WI38 (cell line): ENCODE measurements at regions not wholly inside any gene's neighbourhood (a gene's known extent, or its start where the extent isn't known, plus 50 kb on each side); places are given as distances from the start of the nearest gene placed in this dataset.

Source experiments
- H3K4me3 ChIP-seq: 2 replicates; pipeline ENCODE4 v1.5.1; 2011; ENCODE audit warnings: low read depth, mild to moderate bottlenecking, control low read depth, low read length
- TF ChIP-seq, protein P1 (sequence below): IDR thresholded peaks from 2 replicates; pipeline ENCODE4 v1.5.1; 2012; ENCODE audit warnings: low read depth, mild to moderate bottlenecking, control low read depth, low read length

DNA sequence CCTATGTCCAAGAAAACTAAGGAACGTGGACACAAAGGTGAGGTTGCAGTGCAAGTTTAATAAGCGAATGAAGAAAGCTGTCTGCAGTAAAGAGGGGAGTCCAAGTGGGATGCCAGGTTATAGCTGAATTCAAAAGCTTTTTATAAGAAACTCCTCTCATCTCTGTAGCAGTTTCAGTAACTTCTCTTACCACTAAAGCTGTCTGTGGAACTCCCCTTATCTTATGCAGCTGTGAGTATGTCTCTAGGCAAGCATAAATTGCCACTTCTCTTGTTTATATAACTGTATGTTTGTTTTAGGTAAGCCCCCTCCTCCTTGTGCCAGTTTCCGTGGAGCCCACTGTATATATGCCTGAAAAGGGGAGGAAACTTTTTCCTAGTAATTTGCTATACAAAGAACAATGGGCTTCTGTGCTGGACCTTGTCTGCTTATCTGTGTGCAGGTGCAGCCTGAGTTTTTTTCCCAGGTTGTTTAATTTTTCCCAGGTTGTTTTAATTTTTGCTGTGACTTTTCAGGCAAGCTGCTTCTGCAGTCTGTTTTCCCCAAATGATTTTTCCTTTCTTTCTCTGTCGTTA, 875.1 kb upstream of the EPHA6 start:
- TF ChIP-seq, protein P1, sequence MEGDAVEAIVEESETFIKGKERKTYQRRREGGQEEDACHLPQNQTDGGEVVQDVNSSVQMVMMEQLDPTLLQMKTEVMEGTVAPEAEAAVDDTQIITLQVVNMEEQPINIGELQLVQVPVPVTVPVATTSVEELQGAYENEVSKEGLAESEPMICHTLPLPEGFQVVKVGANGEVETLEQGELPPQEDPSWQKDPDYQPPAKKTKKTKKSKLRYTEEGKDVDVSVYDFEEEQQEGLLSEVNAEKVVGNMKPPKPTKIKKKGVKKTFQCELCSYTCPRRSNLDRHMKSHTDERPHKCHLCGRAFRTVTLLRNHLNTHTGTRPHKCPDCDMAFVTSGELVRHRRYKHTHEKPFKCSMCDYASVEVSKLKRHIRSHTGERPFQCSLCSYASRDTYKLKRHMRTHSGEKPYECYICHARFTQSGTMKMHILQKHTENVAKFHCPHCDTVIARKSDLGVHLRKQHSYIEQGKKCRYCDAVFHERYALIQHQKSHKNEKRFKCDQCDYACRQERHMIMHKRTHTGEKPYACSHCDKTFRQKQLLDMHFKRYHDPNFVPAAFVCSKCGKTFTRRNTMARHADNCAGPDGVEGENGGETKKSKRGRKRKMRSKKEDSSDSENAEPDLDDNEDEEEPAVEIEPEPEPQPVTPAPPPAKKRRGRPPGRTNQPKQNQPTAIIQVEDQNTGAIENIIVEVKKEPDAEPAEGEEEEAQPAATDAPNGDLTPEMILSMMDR, result no peak
- no peak overlapping the region for H3K4me3 ChIP-seq

DNA sequence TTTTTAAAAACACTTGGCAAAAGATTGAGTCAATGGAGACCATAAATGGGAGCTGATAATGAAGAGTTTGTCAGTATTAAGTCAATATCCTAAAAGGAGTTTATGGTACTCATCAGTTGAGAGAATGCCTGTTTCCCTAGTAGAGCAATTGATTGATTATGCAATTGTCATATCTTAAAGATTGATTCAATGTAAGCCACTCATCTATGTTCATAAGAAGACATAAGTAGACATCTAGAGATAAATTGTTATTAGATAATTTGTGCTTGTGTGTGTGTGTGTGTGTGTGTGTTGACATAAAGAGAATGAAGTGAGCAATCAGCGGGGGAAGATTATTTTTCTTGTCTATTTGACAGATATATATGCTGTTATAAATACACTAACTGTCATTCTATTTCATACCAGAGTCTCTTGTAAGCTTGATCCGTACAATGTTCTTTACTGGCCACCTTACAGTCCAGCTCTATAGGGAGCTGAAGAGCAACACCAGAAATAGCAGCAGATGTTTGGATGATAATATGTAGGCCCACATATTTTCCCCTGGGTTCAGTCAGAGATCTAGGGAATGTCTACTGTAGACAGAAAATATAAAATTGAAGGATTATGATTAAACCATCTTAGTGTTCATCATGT, 848.6 kb upstream of the EPHA6 start:
- H3K4me3 ChIP-seq, result no peak overlapping the region
- TF ChIP-seq, protein P1, result no peak

DNA sequence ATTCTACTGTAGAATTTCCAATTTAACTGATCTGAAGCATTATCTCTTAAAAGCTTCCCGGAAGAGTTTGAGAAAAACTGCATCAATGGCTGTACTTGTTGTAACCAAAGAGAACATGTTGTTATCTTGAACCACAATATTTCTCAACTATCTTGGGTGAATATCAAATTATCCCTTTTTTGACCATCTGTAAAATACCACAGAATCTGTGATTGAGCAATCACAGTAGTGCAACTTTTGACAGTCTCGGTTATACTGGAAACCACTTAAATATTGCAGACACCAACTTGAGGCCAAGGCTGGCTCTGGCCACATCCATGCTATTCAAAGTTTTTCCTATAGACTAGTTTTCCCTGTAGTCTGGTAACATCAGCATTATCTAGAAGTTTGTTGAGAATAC, 842.8 kb upstream of the EPHA6 start:
- TF ChIP-seq, protein P1, result no peak
- H3K4me3 ChIP-seq, result no peak overlapping the region

DNA sequence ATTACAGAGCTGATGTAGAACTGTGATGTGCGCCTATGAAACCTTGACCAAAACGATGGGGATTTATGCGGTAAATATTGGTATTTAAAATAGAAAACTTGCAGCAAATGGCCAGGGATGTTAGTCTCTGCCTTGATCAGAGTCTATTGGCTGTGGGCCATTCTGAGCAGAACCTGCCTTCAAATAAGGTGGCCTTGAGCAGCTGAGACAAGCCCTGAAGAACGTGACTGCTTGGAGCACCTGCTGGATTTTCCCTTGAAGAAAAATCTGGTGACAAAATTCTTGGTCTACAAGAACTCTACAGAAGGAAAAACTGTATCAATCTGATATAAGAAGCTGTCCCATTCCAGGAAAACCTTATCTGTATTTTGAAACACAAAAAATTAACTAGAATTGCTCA, 820.1 kb upstream of the EPHA6 start:
- TF ChIP-seq, protein P1, result no peak
- H3K4me3 ChIP-seq, result no peak overlapping the region

DNA sequence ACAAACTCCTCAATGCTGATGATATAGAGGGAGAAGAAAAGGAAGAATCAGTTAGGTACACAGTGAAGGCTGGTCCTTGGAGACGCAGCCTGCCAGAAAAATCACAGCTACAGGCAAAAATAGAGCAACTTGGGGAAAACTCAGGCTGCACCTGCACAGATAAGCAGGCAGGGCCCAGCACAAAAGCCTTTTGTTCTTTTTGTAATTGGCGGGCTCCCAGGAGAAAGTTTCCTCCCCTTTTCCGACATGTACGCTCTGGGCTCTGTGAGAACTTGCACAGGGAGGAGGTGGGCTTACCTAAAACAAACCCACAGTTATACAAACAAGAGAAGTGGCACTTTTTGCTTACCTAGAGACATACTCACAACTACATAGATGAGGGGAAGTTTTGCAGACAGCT, 813.4 kb upstream of the EPHA6 start:
- no peak overlapping the region for H3K4me3 ChIP-seq
- TF ChIP-seq, protein P1, result no peak

DNA sequence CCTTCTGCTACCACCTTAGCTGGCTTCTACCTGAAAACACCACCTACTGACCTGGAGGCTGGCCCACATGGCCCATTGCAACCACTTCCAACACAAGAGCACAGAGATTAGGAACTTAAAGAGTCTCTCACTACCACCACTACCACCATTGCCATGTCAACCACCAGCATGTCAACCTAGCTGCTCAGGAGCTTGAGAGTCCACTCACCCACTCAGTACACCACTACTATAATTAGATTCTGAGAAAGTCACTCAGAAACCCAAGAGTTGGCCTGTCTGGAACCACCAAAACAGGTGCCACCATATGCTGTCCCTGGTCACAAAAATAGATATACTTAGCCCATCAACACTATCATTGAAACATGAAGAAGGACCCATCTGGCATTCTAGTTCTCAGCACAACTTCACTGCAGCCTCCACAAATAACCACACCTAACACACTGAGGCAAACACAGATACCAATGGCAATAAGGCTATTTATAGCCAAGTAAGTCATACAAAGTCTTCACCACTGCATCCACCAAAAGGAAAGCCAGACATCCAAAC, 806.7 kb upstream of the EPHA6 start:
- TF ChIP-seq, protein P1, result no peak
- no peak overlapping the region for H3K4me3 ChIP-seq

DNA sequence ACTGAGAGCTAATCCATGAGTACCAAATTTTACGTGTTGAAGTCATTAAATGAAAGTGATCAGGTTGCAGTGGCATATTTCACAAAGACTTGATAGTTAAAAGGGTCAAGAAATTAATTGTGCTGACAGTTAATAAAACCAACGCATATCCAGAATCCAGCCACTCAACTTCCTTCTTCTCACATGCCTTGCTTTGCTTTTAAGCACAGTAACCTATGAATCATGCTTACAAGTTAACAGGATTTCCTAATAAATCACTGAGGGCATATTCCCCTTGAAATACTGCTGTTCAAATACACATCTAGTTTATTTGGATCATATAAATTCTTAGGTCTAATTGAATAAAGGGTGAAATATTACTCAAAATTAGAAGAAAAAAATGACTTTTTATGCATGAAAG, 801.5 kb upstream of the EPHA6 start:
- H3K4me3 ChIP-seq, result no peak overlapping the region
- TF ChIP-seq, protein P1, result no peak
